Uterus (tissue), 3 donors: ENCODE measurements at regions not wholly inside any gene's neighbourhood (a gene's known extent, or its start where the extent isn't known, plus 50 kb on each side); places are given as distances from the start of the nearest gene placed in this dataset.

Experiments
- DNase-seq, 2 donors: peaks; one replicate each; pipeline ENCODE4 v3.0.0-alpha.2; 2019 to 2020
- H3K27ac ChIP-seq, 2 donors: fragments of 200-600 bp; sonication (generic); 1 replicate in 1 of 2; 2 replicates in 1 of 2; pipeline ENCODE4 v1.5.1; 2016 to 2018
- H3K27me3 ChIP-seq, 2 donors: fragments of 200-600 bp; sonication (generic); one replicate each; pipeline ENCODE4 v1.5.1; 2018 to 2019; ENCODE audit warnings: control low read depth in 1 of 2
- H3K36me3 ChIP-seq, 2 donors: fragments of 200-600 bp; sonication (generic); one replicate each; pipeline ENCODE4 v1.5.1; 2019; ENCODE audit warnings: control low read depth in 1 of 2
- H3K4me1 ChIP-seq, 2 donors: fragments of 200-600 bp; sonication (generic); one replicate each; pipeline ENCODE4 v1.5.1; 2018 to 2019; ENCODE audit warnings: control low read depth in 1 of 2
- H3K4me3 ChIP-seq, 2 donors: fragments of 200-600 bp; sonication (generic); 1 replicate in 1 of 2; 2 replicates in 1 of 2; pipeline ENCODE4 v1.5.1; 2018 to 2019; ENCODE audit warnings: mild to moderate bottlenecking in 1 of 2
- H3K9me3 ChIP-seq, 2 donors: fragments of 200-600 bp; sonication (generic); one replicate each; pipeline ENCODE4 v1.5.1; 2019; ENCODE audit warnings: control low read depth in 1 of 2
- CTCF ChIP-seq, 4 experiments: fragments of 200-600 bp in 2 of 4; fragments of 450-650 bp in 2 of 4; sonication (generic) in 2 of 4; IDR thresholded peaks; one replicate each; pipeline ENCODE4 v1.5.1; 2016 to 2019; ENCODE audit warnings: antibody characterized with exemption in 4 of 4, mild to moderate bottlenecking in 2 of 4, moderate library complexity in 1 of 4
- POLR2A ChIP-seq, 2 donors: fragments of 450-650 bp; IDR thresholded peaks; one replicate each; pipeline ENCODE4 v1.6.1; 2016; ENCODE audit warnings: antibody characterized with exemption in 2 of 2, mild to moderate bottlenecking in 1 of 2, moderate library complexity in 1 of 2
- intact Hi-C: fragments of 100-400 bp; cut with DNase I; formaldehyde crosslinking; loops from one replicate; pipeline ENCODE4 v1.15.1; 2023; ENCODE audit warnings: low total_unique reads
- donor health status: DM: yes; HTN: yes; CAD: no.

GRCh38 chr3:127078626-127079025 is 95.7 kb downstream of the PLXNA1 start:
- no peak overlapping the region for H3K27ac ChIP-seq
- TF ChIP-seq CTCF (IDR thresholded peaks at IDR 0.05) (no peak), POLR2A (IDR thresholded peaks at IDR 0.05) (no peak)

GRCh38 chr3:127079211-127079610 is 96.3 kb downstream of the PLXNA1 start:
- TF ChIP-seq CTCF (IDR thresholded peaks at IDR 0.05) (no peak), POLR2A (IDR thresholded peaks at IDR 0.05) (no peak)

More at GRCh38 chr3:127078626-127079025, 95.7 kb downstream of the PLXNA1 start:
- H3K4me3 ChIP-seq = no peak overlapping the region
- DNase-seq = no peak
- no peaks in the 10 kb centered on the region for H3K4me1 ChIP-seq
- H3K9me3 ChIP-seq = no peaks in the 10 kb centered on the region
- H3K36me3 ChIP-seq = no peaks in the 10 kb centered on the region
- intact Hi-C loops = no loop called here
- H3K27me3 ChIP-seq = no peaks in the 10 kb centered on the region

GRCh38 chr3:127081001-127081720 is 98.2 kb downstream of the PLXNA1 start:
- Histone ChIP-seq H3K36me3 (no peaks in the 10 kb centered on the region), H3K4me3 (no peak overlapping the region), H3K27me3 (no peaks in the 10 kb centered on the region), H3K27ac (no peak overlapping the region), H3K4me1 (no peaks in the 10 kb centered on the region), H3K9me3 (no peaks in the 10 kb centered on the region)
- intact Hi-C loops = no loop called here
- DNase-seq = no peak
- TF ChIP-seq POLR2A (IDR thresholded peaks at IDR 0.05) = no peak
- no peak for TF ChIP-seq CTCF (IDR thresholded peaks at IDR 0.05)

More at GRCh38 chr3:127079211-127079610, 96.3 kb downstream of the PLXNA1 start:
- no peaks in the 10 kb centered on the region for H3K4me1 ChIP-seq
- H3K36me3 ChIP-seq = no peaks in the 10 kb centered on the region
- no peak for DNase-seq
- intact Hi-C loops = no loop called here
- no peaks in the 10 kb centered on the region for H3K27me3 ChIP-seq
- H3K4me3 ChIP-seq = no peak overlapping the region
- no peaks in the 10 kb centered on the region for H3K9me3 ChIP-seq
- no peak overlapping the region for H3K27ac ChIP-seq

- H3K4me1 ChIP-seq = no peaks in the 10 kb centered on the region
- intact Hi-C loops = no loop called here
- no peak for TF ChIP-seq POLR2A (IDR thresholded peaks at IDR 0.05)
- no peak for TF ChIP-seq CTCF (IDR thresholded peaks at IDR 0.05)
- DNase-seq = no peak
- no peak overlapping the region for H3K27ac ChIP-seq
- H3K27me3 ChIP-seq = no peaks in the 10 kb centered on the region
- H3K36me3 ChIP-seq = no peaks in the 10 kb centered on the region
- H3K4me3 ChIP-seq = no peak overlapping the region
- H3K9me3 ChIP-seq = no peaks in the 10 kb centered on the region
These were observed 99.2 kb downstream of the PLXNA1 start for GRCh38 chr3:127082066-127082465.

GRCh38 chr3:127083778-127084397 is 101.0 kb downstream of the PLXNA1 start:
- DNase-seq = no peak
- TF ChIP-seq CTCF (IDR thresholded peaks at IDR 0.05) (no peak), POLR2A (IDR thresholded peaks at IDR 0.05) (no peak)
- no peaks in the 10 kb centered on the region for H3K27me3 ChIP-seq

More at GRCh38 chr3:127083778-127084397, 101.0 kb downstream of the PLXNA1 start:
- intact Hi-C loops = no loop called here
- Histone ChIP-seq H3K36me3 (no peaks in the 10 kb centered on the region), H3K4me3 (no peak overlapping the region), H3K9me3 (no peaks in the 10 kb centered on the region), H3K4me1 (no peaks in the 10 kb centered on the region), H3K27ac (no peak overlapping the region)
